AG09309 (cell line): ENCODE measurements at regions not wholly inside any gene's neighbourhood (a gene's known extent, or its start where the extent isn't known, plus 50 kb on each side); places are given as distances from the start of the nearest gene placed in this dataset.
"Not testable (repeated sequence)": the region's sequence is repeated elsewhere in the genome, so short reads cannot be mapped to it uniquely, and the experiment has no call there.

ENCODE experiments used
- DNase-seq: peaks from one replicate; pipeline ENCODE4 v3.0.0-alpha.2; 2010; ENCODE audit warnings: low read depth
- H3K4me3 ChIP-seq: 2 replicates; pipeline ENCODE4 v1.5.1; 2011; ENCODE audit warnings: mild to moderate bottlenecking, low read depth, low read length, moderate library complexity; ENCODE audit not compliant: control insufficient read depth
- TF ChIP-seq, protein P1 (sequence below): IDR thresholded peaks from 2 replicates; pipeline ENCODE4 v1.5.1; 2011; ENCODE audit warnings: mild to moderate bottlenecking, low read depth, low read length, inconsistent platforms; ENCODE audit not compliant: insufficient read depth, control insufficient read depth; ENCODE audit errors: missing control alignments

- no peak for DNase-seq
- no peak overlapping the region for H3K4me3 ChIP-seq
- TF ChIP-seq, protein P1, sequence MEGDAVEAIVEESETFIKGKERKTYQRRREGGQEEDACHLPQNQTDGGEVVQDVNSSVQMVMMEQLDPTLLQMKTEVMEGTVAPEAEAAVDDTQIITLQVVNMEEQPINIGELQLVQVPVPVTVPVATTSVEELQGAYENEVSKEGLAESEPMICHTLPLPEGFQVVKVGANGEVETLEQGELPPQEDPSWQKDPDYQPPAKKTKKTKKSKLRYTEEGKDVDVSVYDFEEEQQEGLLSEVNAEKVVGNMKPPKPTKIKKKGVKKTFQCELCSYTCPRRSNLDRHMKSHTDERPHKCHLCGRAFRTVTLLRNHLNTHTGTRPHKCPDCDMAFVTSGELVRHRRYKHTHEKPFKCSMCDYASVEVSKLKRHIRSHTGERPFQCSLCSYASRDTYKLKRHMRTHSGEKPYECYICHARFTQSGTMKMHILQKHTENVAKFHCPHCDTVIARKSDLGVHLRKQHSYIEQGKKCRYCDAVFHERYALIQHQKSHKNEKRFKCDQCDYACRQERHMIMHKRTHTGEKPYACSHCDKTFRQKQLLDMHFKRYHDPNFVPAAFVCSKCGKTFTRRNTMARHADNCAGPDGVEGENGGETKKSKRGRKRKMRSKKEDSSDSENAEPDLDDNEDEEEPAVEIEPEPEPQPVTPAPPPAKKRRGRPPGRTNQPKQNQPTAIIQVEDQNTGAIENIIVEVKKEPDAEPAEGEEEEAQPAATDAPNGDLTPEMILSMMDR = no peak
Measured at GRCh38 chrX:114272096-114272686, 311.7 kb upstream of the HTR2C start.

DNA sequence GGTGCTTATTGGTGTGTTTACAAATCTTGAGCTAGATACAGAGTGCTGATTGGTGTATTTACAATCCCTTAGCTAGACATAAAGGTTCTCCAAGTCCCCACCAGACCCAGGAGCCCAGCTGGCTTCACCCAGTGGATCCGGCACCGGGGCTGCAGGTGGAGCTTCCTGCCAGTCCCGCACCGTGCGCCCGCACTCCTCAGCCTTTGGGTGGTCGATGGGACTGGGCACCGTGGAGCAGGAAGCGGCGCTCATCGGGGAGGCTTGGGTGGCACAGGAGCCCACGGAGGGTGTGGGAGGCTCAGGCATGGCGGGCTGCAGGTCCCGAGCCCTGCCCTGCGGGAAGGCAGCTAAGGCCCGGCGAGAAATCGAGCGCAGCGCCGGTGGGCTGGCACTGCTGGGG, 313.5 kb upstream of the HTR2C start:
- H3K4me3 ChIP-seq, DNase-seq: not testable (repeated sequence)

DNA sequence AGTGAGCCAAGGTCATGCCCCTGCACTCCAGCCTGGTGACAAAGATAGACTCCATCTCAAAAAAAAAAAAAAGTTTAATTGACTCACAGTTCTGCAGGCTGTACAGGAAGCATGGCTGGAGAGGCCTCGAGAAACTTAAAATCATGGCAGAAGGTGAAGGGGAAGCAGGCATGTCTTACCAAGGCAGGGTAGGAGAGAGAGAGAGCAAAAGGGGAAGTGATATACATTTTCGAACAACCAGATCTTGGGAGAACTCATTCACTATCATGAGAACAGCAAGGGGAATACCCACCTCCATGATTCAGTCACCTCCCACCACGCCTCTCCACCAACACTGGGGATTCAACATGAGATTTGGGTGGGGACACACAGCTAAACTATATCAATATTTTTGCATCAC, 315.2 kb upstream of the HTR2C start:
- TF ChIP-seq, protein P1 = no peak
- DNase-seq = no peak
- no peak overlapping the region for H3K4me3 ChIP-seq

DNA sequence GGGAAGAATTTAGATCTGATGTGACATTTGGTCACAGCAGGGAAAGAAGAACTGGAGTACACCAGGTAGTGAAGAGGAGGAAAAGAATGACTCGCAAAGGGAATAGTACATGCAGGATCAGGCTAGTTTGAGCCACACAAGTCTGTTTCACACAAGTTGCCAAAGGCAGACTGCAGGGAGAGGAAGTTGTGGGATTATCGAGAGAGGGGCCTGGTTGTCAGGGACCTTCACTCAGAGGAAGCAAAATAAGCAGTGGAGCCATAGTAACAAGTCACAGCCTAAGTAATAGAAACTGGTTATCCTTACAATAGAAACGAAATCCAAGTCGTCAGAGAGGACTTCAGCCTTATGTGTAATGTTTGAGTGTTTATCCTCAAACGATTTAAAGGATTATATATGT, 316.7 kb upstream of the HTR2C start:
- TF ChIP-seq, protein P1 = no peak
- no peak overlapping the region for H3K4me3 ChIP-seq
- no peak for DNase-seq

DNA sequence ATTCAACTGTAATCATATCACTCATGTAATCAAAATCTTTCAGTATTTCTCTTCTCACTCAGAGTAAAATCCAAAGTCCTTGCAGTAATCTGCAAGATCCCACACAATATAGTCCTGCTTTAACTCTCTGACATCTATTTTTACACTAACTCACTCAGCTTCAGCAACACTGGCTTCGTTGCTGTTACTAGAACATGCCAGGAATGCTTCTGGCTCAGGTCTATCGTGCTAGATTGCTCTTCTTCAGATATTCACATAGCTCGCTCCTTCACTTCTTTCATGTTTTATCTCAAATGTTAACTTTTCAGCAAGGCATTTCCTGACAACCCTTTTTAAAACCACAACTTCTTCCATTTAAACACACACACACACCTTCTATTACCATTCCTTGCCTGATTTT, 331.7 kb upstream of the HTR2C start:
- no peak overlapping the region for H3K4me3 ChIP-seq
- TF ChIP-seq, protein P1 = no peak
- no peak for DNase-seq

DNA sequence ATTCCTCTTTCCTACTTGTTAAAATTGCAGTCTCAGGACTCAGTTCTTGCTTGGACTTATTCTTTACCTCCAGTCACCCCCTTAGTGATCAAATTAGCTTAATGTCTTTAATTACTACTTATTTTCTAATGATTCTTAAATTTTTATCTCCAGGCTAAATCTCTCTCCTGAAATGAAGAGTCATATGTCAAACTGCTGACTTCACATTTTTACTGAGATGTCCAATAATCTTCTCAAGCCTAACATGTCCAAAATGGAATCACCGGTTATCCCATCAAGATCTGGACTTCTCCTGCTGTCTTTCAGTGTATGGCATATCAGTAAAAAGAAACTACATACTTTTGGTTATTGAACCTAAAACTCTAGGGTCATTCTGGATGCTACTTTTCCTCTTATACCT, 332.3 kb upstream of the HTR2C start:
- TF ChIP-seq, protein P1 = no peak
- no peak overlapping the region for H3K4me3 ChIP-seq
- no peak for DNase-seq

DNA sequence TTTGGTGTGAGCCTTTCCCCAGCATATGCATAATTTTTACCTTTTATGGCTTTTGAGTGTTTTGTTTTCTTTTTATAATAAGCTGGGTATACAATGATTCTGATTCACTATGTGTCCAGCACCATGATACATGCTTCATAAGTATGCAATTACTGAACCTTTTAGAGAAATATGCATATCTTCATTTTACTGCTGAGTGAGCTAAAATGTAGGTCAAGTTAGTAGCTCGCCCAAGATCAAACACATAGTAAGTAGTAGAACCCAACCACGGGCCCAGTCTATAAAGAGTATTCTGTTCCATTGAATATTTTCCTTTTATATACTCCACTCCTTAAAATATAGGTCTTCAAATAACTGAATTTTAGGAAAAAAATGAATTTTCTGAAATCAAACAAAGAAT, 362.4 kb upstream of the HTR2C start:
- no peak for DNase-seq
- TF ChIP-seq, protein P1 = no peak
- H3K4me3 ChIP-seq = no peak overlapping the region
